ENCODE measurements at regions not wholly inside any gene's neighbourhood (a gene's known extent, or its start where the extent isn't known, plus 50 kb on each side); places are given as distances from the start of the nearest gene placed in this dataset.

GRCh38 chr2:173580956-173581355 is 226.3 kb downstream of the CDCA7 start:
- Histone ChIP-seq H3K9me3 (no peaks in the 10 kb centered on the region), H3K4me3 (no peak overlapping the region), H3K27me3 (ENCODE audit: insufficient read depth in 3 of 3, low read length in 2 of 3) (no peaks in the 10 kb centered on the region), H3K27ac (no peak overlapping the region), H3K36me3 (ENCODE audit: insufficient read depth in 1 of 2, low read depth in 1 of 2) (no peaks in the 10 kb centered on the region), H3K4me1 (no peaks in the 10 kb centered on the region)
- no peak for TF ChIP-seq CTCF (IDR thresholded peaks at IDR 0.05)
- DNase-seq (no peak), ATAC-seq (no peak)
- intact Hi-C loops (cut with DNase I) = no loop called here

GRCh38 chr2:173583196-173583595 is 228.5 kb downstream of the CDCA7 start:
- DNase-seq (no peak), ATAC-seq (no peak)
- intact Hi-C loops (cut with DNase I) = no loop called here
- Histone ChIP-seq H3K36me3 (ENCODE audit: insufficient read depth in 1 of 2, low read depth in 1 of 2) (no peaks in the 10 kb centered on the region), H3K9me3 (no peaks in the 10 kb centered on the region), H3K27me3 (ENCODE audit: insufficient read depth in 3 of 3, low read length in 2 of 3) (no peaks in the 10 kb centered on the region), H3K4me1 (no peaks in the 10 kb centered on the region), H3K4me3 (no peak overlapping the region), H3K27ac (no peak overlapping the region)
- TF ChIP-seq CTCF (IDR thresholded peaks at IDR 0.05) = no peak
- 75 to 78% (median 78%) methylated on average over 6 of the region's 6 CpGs for WGBS, 3 donors

GRCh38 chr2:173584000-173584399 is 229.3 kb downstream of the CDCA7 start:
- no peaks in the 10 kb centered on the region for H3K36me3 ChIP-seq (ENCODE audit: insufficient read depth in 1 of 2, low read depth in 1 of 2)
- no peak overlapping the region for H3K4me3 ChIP-seq
- peaks cover 8% of the 10 kb centered on the region for H3K4me1 ChIP-seq
- DNase-seq (no peak), ATAC-seq (no peak)
- H3K27ac ChIP-seq = no peak overlapping the region
- 94 to 97% (median 94%) methylated on average over 1 of the region's 1 CpG for WGBS, 3 donors
- no peak for TF ChIP-seq CTCF (IDR thresholded peaks at IDR 0.05)
- H3K27me3 ChIP-seq (ENCODE audit: insufficient read depth in 3 of 3, low read length in 2 of 3) = no peaks in the 10 kb centered on the region
- no peaks in the 10 kb centered on the region for H3K9me3 ChIP-seq
- intact Hi-C loops (cut with DNase I) = no loop called here

- no peak for TF ChIP-seq CTCF (IDR thresholded peaks at IDR 0.05)
- H3K27me3 ChIP-seq (ENCODE audit: insufficient read depth in 3 of 3, low read length in 2 of 3) = no peaks in the 10 kb centered on the region
- intact Hi-C loops (cut with DNase I) = no loop called here
- no peaks in the 10 kb centered on the region for H3K36me3 ChIP-seq (ENCODE audit: insufficient read depth in 1 of 2, low read depth in 1 of 2)
- 36 to 54% (median 38%) methylated on average over 4 of the region's 4 CpGs for WGBS, 3 donors
- H3K9me3 ChIP-seq = no peaks in the 10 kb centered on the region
- DNase-seq = no peak
- peaks cover 15% of the 10 kb centered on the region for H3K4me1 ChIP-seq
- no peak overlapping the region for H3K4me3 ChIP-seq
- no peak overlapping the region for H3K27ac ChIP-seq
- ATAC-seq = no peak
These were observed 230.2 kb downstream of the CDCA7 start for GRCh38 chr2:173584676-173585458.

- intact Hi-C loops (cut with DNase I) = no loop called here
- H3K9me3 ChIP-seq = no peaks in the 10 kb centered on the region
- no peaks in the 10 kb centered on the region for H3K27me3 ChIP-seq (ENCODE audit: insufficient read depth in 3 of 3, low read length in 2 of 3)
- H3K4me3 ChIP-seq = peak overlapping the region; percentile 60
- no peak for DNase-seq
- H3K27ac ChIP-seq = peak overlapping the region; percentile 90
- no peaks in the 10 kb centered on the region for H3K36me3 ChIP-seq (ENCODE audit: insufficient read depth in 1 of 2, low read depth in 1 of 2)
- no peak for TF ChIP-seq CTCF (IDR thresholded peaks at IDR 0.05)
- WGBS, 3 donors = 49 to 54% (median 49%) methylated on average over 9 of the region's 9 CpGs
- ATAC-seq = peak; percentile 48 to 71 (median 62)
- peaks cover 15% of the 10 kb centered on the region for H3K4me1 ChIP-seq
These were observed 234.3 kb downstream of the CDCA7 start for GRCh38 chr2:173588931-173589369.
